Ureter (tissue), 1 donor: ENCODE measurements at regions not wholly inside any gene's neighbourhood (a gene's known extent, or its start where the extent isn't known, plus 50 kb on each side); places are given as distances from the start of the nearest gene placed in this dataset.

Experiments used
- DNase-seq: peaks from one replicate; pipeline ENCODE4 v3.0.0-alpha.2; 2020; ENCODE audit warnings: low spot score
- donor health status: DM: yes; HTN: yes; CAD: no.

- DNase-seq, result no peak
These were observed 51.0 kb upstream of the DSC1 start for GRCh38 chr18:31213641-31214040.

DNA sequence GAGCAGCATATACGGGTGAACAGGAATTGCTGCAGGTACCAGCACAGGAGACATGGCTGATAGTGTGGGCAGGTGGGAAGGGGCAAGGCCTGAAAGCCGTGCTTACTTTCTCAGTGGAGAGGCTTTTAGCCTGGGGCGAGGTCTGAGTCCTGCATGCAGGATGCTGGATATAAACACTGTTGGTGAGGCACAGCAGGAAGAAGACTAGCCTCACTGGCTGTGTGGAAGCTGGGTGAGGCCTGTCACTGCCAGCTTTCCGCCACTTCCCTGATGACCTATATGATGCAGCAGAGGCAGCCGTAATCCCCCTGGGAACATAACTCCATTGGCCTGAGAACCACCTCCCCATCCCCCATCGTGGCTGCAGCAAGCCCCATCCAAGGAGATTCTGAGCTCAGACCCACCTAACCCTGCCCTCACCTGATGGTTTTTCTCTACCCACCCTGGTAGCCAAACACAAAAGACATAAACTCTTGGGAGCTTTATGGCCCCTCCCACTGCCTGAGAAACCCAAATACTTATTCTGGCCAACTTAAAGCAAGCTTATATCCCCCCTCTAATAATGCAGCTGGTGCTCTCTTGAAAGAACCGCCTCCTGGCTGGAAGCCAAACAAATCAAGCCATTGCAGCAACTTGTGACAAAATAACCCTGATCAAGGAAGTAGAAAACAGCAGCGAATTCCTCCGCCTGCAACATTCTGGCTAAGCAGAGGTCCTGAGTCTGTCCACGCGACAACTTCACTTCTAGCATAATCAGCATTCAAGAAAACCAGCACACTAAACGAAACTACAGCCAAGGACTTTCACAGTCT lies 54.6 kb upstream of the DSC1 start:
- peak; percentile 79 for DNase-seq

DNA sequence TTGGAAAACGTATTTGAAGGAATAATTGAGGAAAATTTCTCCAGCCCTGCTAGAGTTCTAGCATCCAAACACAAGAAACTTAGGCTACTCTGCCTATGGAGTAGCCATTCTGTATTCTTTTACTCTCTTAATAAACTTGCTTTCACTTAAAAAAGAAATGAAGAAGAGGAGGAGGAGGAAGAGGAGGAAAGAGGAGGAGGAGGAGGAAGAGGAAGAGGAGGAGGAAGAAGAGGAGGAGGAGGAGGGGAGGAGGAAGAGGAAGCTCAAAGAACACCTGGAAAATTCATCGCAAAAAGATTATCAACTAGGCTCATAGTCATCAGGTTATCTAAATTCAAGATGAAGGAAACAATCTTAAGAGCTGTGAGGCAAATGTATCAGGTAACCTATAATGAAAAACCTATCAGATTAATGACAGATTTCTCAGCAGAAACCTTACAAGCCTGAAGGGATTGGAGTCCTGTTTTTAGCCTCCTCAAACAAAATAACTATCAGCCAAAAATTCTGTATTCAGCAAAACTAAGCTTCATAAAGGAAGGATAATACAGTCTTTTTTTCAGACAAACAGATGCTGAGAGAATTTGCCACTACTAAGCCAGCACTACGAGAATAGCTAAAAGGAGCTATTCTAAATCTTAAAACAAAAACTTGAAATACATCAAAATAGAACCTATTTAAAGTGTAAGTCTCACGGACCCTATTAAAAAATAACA lies 56.2 kb upstream of the DSC1 start:
- DNase-seq, result no peak

- no peak for DNase-seq
These were observed 56.7 kb upstream of the DSC1 start for GRCh38 chr18:31219395-31219794.

GRCh38 chr18:31223371-31223770 lies 60.7 kb upstream of the DSC1 start:
- DNase-seq, result no peak

DNA sequence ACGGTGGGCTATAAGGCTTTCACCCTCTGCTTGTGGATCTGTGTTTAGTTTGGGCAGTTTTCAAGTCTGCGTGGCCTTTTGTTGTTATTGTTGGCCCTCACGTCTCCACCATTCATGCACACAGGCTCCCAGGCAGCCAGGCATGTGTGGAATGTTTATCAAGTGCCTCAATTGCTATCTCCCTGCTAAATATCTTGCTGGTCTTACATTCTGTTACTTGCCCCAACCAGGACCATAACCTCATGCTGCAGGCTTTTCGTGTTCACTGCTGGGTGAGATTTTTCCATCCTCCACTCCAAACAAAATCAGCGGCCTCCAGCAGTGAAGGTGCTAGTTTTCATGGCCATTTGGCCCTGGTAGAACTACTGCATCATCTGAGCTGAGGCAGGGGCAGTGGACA lies 63.0 kb upstream of the DSC1 start:
- DNase-seq, result no peak

DNA sequence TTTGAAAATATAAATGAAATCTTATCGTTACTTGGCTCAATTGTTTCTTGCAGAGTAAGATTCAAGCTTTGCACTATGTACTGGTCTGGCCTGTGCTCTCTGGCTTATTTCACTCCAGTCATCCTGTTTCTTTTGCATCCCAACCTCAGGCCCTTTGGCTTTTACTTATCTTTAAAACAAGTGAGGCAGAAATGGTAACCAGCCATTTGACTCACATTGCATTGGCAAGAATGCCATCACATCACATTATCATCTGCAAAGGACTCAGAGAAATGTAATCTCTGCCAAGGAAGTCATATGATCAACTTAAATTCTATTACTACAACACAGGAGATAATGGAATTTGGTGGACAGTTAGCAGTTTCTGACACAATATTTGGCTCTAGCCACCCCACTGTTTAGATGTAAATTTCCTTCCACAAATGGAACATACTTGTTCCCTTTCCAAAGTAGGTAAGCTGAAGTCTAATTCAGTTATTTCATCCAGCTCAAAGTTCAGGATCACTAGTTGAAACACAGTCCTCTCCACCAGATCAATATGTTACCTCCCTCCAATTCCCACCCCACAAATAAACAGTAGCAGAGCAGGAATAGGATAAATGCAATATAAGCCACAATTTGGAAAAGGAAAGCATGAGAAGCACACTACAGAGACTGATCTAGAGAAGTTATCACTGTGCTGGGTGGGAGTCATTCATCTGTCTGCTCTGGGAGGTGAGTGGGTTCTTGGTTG lies 65.0 kb upstream of the DSC1 start:
- no peak for DNase-seq

DNA sequence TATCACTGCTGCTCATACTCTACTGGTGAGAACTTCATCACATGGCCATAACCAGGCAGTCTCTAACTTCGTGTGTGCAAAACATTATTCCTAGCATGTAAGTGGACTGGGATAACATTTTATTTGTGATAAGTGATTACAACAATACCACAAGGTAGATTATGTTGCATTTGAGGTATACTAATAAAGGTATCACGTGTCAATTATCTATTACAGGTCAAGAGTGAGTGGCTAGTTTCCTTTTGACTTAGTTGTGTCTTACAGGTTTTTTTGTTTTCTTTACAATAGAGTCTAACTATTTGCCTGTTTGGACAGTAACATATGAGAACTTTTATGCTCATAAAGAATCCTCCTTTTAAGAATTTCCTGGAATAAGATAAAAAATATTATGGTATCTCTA lies 67.2 kb upstream of the DSC1 start:
- DNase-seq, result no peak

- DNase-seq, result no peak
These were observed 67.8 kb upstream of the DSC1 start for GRCh38 chr18:31230495-31230894.

DNA sequence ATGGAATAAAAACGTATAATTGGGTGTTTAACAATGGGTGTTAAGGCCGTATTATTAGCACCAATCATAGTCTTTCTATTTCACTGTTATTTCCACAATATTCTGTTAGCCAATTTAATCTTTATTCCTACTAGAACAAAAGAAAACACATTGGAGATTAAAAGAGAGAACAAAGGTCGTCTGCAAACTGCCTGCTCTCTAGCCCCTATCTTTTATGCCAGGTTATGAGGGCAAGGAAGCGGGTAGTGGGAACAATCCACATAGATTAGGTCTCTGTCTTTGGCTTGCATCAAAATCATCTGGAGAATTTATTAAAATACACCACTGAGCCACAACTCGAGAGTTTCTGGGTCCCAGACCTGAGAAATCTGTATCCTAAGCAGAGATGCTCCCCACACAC lies 69.4 kb upstream of the DSC1 start:
- DNase-seq, result no peak

DNA sequence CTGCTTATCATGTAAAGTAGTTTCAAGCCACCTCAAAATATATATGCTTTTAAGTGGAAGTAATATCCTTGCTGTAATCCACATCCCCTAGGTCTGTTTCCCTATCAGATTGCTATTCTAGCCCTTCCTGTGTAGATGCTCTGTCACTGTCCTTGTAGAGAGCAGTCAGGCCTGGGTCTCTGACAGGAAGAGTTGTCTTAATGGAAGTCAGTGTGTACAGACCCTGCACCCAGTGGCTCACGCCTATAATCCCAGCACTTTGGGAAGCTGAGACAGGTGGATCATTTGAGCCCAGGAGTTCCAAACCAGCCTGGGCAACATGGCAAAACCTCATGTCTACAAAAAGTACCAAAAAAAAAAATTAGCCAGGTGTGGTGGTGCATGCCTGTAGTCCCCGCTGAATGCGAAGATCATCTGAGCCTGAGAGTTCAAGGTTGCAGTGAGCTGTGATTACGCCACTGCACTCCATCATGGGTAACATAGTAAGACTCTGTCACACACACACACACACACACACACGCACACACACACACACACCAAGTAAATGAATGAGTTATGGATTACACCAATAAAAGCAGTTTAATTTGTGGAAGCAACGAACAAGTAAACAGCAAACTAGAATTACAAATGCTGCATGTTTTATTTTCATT lies 70.2 kb upstream of the DSC1 start:
- no peak for DNase-seq

GRCh38 chr18:31233621-31234275 lies 71.1 kb upstream of the DSC1 start:
- DNase-seq, result no peak

DNA sequence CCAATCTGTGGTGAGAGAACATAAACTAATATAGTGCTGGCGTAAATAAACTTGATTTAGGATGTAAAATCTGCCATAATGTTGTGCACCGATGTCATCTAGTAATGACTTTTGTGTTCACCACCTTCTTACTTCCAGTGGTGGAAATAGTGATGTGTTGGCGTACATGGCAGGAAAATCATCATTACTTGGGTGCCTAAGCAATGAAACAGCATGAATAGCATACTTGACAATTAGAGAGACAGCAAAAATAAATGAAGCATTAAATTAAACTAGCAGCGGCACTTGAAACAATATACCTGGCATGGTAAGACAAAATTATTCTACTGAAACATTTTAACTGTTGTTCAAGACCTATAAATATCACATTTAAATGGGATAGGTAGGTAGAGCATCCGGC lies 73.2 kb upstream of the DSC1 start:
- DNase-seq, result no peak

- DNase-seq, result no peak
These were observed 74.5 kb upstream of the DSC1 start for GRCh38 chr18:31237142-31237541.

- DNase-seq, result no peak
These were observed 76.5 kb upstream of the DSG1 start for GRCh38 chr18:31241425-31241824.

GRCh38 chr18:31241900-31242409 lies 76.0 kb upstream of the DSG1 start:
- DNase-seq, result peak; percentile 55

DNA sequence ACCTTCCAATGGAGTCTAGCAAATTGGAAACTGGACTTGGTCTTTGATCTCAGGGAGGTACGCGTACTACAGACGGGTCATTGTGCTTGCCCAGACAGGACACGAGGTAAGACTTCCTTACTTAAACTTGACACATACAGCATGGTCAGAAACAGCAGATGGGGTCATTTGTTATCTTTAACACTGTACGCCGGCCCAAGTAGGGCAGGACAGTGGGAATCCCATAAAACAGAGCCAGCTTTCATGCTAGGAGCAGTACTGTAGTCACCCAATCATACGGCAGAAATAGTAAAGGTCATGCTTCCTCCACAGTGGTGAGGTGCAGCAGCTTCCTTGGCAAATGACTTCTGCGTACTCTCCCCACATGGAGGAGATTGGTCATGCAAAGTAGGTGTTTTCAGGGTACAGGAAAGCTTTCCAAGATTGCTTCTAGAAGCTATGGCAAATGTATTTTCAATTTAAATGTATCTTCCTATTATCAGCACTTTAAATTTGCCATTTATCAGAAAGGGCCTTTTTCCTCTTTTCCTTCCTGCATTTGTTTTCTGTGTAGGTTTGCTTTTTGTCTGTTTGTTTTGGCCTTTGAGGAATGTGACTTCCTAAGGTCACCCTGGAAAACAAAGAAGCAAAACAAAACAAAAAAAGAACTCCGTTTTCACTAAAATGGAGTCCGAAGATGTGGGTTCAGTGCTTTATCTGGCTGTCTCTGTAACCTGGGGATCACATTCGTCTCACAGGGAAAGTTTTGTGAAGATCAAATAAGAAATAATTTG lies 74.0 kb upstream of the DSG1 start:
- DNase-seq, result no peak

DNA sequence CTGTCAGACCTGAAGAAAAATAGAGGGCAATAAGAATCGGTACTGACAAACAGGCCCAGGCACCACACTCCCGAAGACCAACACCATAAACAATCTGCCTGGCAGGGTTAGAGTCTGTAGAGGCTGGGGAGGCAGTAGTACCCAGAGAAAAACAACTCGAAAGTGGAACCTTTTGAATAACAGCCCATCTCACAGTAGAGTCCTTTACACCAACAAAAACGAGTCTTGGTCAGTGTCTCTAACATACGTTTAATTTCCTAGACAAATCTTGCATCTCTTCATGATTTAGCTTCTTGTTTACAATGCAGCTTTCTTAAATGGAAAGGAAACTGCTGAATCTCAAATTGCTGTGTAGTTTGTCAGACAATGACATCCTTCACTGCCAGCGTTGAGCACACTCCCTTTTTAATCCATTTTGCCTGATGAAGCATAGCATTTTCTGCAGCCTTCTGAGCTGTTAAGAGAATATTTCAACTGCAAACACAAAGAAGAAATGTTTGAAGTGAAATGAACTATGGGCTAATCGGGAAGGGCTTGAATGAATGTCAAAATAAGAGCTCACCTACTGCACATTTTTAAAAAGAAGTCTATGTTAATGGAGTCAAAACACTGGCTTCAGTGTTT lies 73.1 kb upstream of the DSG1 start:
- no peak for DNase-seq

- no peak for DNase-seq
These were observed 72.1 kb upstream of the DSG1 start for GRCh38 chr18:31245820-31246219.

DNA sequence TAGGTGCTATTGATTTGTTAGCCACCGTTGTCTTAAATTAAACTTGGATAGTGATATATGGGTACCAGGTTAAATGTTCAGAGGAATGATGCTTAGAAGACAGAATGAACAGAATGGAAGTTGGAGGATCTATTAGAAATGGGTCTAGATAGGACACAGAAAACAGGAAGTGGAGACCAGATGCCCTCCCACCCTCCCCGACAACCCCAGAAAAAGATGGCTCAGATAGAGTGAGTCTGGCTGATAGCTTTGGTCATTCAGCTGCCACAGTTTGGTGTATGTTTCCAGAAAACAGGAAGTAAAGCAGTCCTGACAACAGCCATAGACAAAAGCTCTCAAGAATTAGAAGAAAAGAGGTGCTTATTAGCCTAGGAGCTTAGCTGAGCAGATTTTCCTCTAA lies 71.5 kb upstream of the DSG1 start:
- DNase-seq, result no peak
